ENCODE measurements at regions not wholly inside any gene's neighbourhood (a gene's known extent, or its start where the extent isn't known, plus 50 kb on each side); places are given as distances from the start of the nearest gene placed in this dataset.

DNA sequence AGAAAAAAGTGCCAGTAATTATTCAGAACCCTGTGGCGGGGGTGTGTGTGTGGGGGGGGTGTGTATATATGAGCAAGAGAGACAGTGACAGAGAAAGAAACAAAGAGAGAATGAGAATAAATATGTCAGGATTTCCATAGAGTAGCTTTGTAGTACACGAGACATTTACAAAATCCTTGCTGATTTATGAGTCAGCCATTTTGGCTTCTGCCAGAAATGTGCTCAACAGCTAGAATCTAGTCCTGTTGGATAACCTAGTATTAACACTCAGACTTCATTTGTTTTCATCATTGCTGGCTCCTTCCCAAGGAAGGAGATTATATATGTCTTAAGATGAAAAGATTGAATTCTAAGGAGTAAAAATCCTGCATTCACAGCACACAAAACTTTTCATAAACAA lies 140.5 kb upstream of the HNRNPA3 start:
- Histone ChIP-seq H3K79me2 (ENCODE audit: low read depth) (no peaks in the 10 kb centered on the region), H3K27ac (no peak overlapping the region), H3K4me3 (no peak overlapping the region), H3K9me2 (ENCODE audit: insufficient read depth) (no peaks in the 10 kb centered on the region), H4K20me1 (ENCODE audit: insufficient read depth) (no peaks in the 10 kb centered on the region), H3K9me3 (ENCODE audit: insufficient read depth, low read depth) (no peaks in the 10 kb centered on the region), H3K27me3 (ENCODE audit: insufficient read depth, low read depth) (no peaks in the 10 kb centered on the region), H2AFZ (no peak overlapping the region), H3F3A (ENCODE audit: insufficient read depth, low read depth) (no peaks in the 10 kb centered on the region), H3K36me3 (ENCODE audit: low read depth) (no peaks in the 10 kb centered on the region), H3K4me2 (no peak overlapping the region), H3K4me1 (replicated peaks; ENCODE audit: insufficient read depth) (no peaks in the 10 kb centered on the region)
- no peak for DNase-seq
- BruUV-seq (replicated peaks), result no TSS peak
- TF ChIP-seq CTCF (conservative IDR thresholded peaks at IDR 0.05), result no peak
- TF ChIP-seq EZH2 (IDR thresholded peaks at IDR 0.05; ENCODE audit: low read depth), result no peak
- ChIA-PET POLR2A (ENCODE audit: unreplicated experiment) (interaction anchor here (0.5 kb wide), 1 partner anchor 234 kb away, joined by 3 read pairs; no protein-coding TSS in a partner anchor), CTCF (no interaction called here)
- intact Hi-C loops (cut with micrococcal nuclease; ENCODE audit: unreplicated experiment), result no loop called here

- CTCF ChIA-PET, result interaction anchor here (0.6 kb wide), 1 partner anchor 23 kb away, joined by 4 read pairs; no protein-coding TSS in a partner anchor
- H3K27ac ChIP-seq, result no peak overlapping the region
Measured at GRCh38 chr2:177073611-177074010, 139.0 kb upstream of the HNRNPA3 start.

GRCh38 chr2:177074099-177074710 lies 138.4 kb upstream of the HNRNPA3 start:
- ChIA-PET POLR2A (ENCODE audit: unreplicated experiment) (no interaction called here), CTCF (interaction anchor here (0.6 kb wide), 1 partner anchor 24 kb away, joined by 4 read pairs; no protein-coding TSS in a partner anchor)
- no peaks in the 10 kb centered on the region for H3K9me3 ChIP-seq (ENCODE audit: insufficient read depth, low read depth)
- H4K20me1 ChIP-seq (ENCODE audit: insufficient read depth), result no peaks in the 10 kb centered on the region
- H3F3A ChIP-seq (ENCODE audit: insufficient read depth, low read depth), result no peaks in the 10 kb centered on the region
- no peaks in the 10 kb centered on the region for H3K79me2 ChIP-seq (ENCODE audit: low read depth)
- no peak overlapping the region for H3K4me3 ChIP-seq
- no peaks in the 10 kb centered on the region for H3K4me1 ChIP-seq (replicated peaks; ENCODE audit: insufficient read depth)
- H3K9me2 ChIP-seq (ENCODE audit: insufficient read depth), result no peaks in the 10 kb centered on the region
- intact Hi-C loops (cut with micrococcal nuclease; ENCODE audit: unreplicated experiment), result no loop called here
- no peak overlapping the region for H2AFZ ChIP-seq
- H3K27ac ChIP-seq, result no peak overlapping the region
- no peaks in the 10 kb centered on the region for H3K36me3 ChIP-seq (ENCODE audit: low read depth)
- H3K4me2 ChIP-seq, result no peak overlapping the region
- TF ChIP-seq EZH2 (IDR thresholded peaks at IDR 0.05; ENCODE audit: low read depth), result no peak
- no peak for TF ChIP-seq CTCF (conservative IDR thresholded peaks at IDR 0.05)
- no peaks in the 10 kb centered on the region for H3K27me3 ChIP-seq (ENCODE audit: insufficient read depth, low read depth)
- BruUV-seq (replicated peaks), result no TSS peak
- DNase-seq, result no peak

More at GRCh38 chr2:177073611-177074010, 139.0 kb upstream of the HNRNPA3 start:
- Histone ChIP-seq H3K79me2 (ENCODE audit: low read depth) (no peaks in the 10 kb centered on the region), H3K4me2 (no peak overlapping the region), H3F3A (ENCODE audit: insufficient read depth, low read depth) (no peaks in the 10 kb centered on the region), H3K27me3 (ENCODE audit: insufficient read depth, low read depth) (no peaks in the 10 kb centered on the region), H3K9me3 (ENCODE audit: insufficient read depth, low read depth) (no peaks in the 10 kb centered on the region), H3K4me3 (no peak overlapping the region), H4K20me1 (ENCODE audit: insufficient read depth) (no peaks in the 10 kb centered on the region), H3K4me1 (replicated peaks; ENCODE audit: insufficient read depth) (no peaks in the 10 kb centered on the region), H3K9me2 (ENCODE audit: insufficient read depth) (no peaks in the 10 kb centered on the region), H2AFZ (no peak overlapping the region), H3K36me3 (ENCODE audit: low read depth) (no peaks in the 10 kb centered on the region)
- no peak for DNase-seq
- BruUV-seq (replicated peaks), result no TSS peak
- POLR2A ChIA-PET (ENCODE audit: unreplicated experiment), result no interaction called here
- intact Hi-C loops (cut with micrococcal nuclease; ENCODE audit: unreplicated experiment), result no loop called here
- TF ChIP-seq EZH2 (IDR thresholded peaks at IDR 0.05; ENCODE audit: low read depth), result no peak
- no peak for TF ChIP-seq CTCF (conservative IDR thresholded peaks at IDR 0.05)

Measured in PC-9 (cell line).